ENCODE measurements at regions not wholly inside any gene's neighbourhood (a gene's known extent, or its start where the extent isn't known, plus 50 kb on each side); places are given as distances from the start of the nearest gene placed in this dataset.

DNA sequence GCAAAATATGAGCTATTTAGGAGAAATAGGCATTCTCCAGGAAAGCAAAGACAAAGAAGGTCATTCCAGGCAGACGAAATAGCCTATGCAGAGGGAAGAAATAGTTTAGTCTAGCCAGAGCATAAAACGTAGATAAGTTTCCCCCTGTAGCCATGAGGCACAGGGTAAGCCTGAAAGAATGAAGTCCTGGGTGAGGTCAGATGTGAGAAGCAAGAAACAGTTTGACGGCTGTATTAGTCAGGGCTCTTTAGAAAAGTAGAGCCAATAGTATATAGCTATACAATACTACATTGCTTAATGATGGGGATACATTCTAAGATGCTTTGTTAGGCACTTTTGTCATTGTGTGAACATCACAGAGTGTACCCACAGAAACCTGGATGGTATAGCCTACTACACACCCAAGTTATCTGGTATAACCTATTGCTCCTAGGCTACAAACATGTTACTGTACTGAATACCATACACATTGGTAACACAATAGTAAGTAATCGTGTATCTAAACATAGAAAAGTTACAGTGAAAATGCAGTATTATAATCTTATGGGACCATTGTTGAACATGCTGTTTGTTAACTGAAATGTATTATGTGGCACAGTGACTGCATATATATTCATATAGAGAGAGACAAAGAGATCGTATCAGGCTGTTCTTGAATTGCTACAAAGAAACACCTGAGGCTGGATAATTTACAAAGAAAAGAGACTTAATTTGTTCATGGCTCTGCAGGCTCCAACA, 59.3 kb upstream of the WDFY2 start:
- Histone ChIP-seq H3K4me1 (ENCODE audit: control insufficient read depth, insufficient read depth, low read length) (0 out of 2 replicates have a peak, but pooled peaks cover 3% of the 10 kb centered on the region), H3K9ac (ENCODE audit: control insufficient read depth, insufficient read depth, low read length) (no peak overlapping the region), H3K27ac (ENCODE audit: control insufficient read depth, insufficient read depth) (no peak overlapping the region), H4K20me1 (ENCODE audit: control insufficient read depth, insufficient read depth) (no peaks in the 10 kb centered on the region), H3K79me2 (ENCODE audit: control insufficient read depth, insufficient read depth, low read length) (no peaks in the 10 kb centered on the region), H3K36me3 (ENCODE audit: control insufficient read depth in 2 of 2, insufficient read depth in 2 of 2, low read length in 1 of 2) (no peaks in the 10 kb centered on the region), H3K9me3 (replicated peaks; ENCODE audit: control insufficient read depth, insufficient read depth, low read length) (no peaks in the 10 kb centered on the region), H3K4me3 (no peak overlapping the region), H2AFZ (ENCODE audit: control insufficient read depth, low read depth, low read length) (no peak overlapping the region), H3K27me3 (replicated peaks in 1 of 2; ENCODE audit: control insufficient read depth in 2 of 2, insufficient read depth in 2 of 2, low read length in 1 of 2) (no peaks in the 10 kb centered on the region), H3K4me2 (ENCODE audit: control insufficient read depth, insufficient read depth) (no peak overlapping the region)
- ChIA-PET POLR2A (interaction anchor here (0.7 kb wide), 1 partner anchor 118 kb away, joined by 3 read pairs; no protein-coding TSS in a partner anchor), SMC1A (ENCODE audit: uncharacterized antibody, unreplicated experiment) (interaction anchor here (0.7 to 2.1 kb wide), 4 partner anchors 11 to 197 kb away, joined by 3 to 4 read pairs (median 3); no protein-coding TSS in a partner anchor), RAD21 (ENCODE audit: unreplicated experiment) (no interaction called here), CTCF (interaction anchor here (1.4 kb wide), 1 partner anchor 10 kb away, joined by 4 read pairs; no protein-coding TSS in a partner anchor)
- DNase-seq (ENCODE audit: low read depth, low spot score): no peak
- no peak for ATAC-seq
- WGBS (ENCODE audit: insufficient coverage, insufficient replicate concordance, low lambda C conversion rate, missing lambda C conversion rate): 51% methylated on average over 5 of the region's 5 CpGs
- intact Hi-C loops (cut with micrococcal nuclease; ENCODE audit: unreplicated experiment) (no loop called here), in situ Hi-C loops (cut with MboI) (no loop called here)
- no peak for FAIRE-seq
- no TSS peak for BruUV-seq (replicated peaks)
- TF ChIP-seq PAX8 (IDR thresholded peaks at IDR 0.05): no peak
- TF ChIP-seq, protein P1, sequence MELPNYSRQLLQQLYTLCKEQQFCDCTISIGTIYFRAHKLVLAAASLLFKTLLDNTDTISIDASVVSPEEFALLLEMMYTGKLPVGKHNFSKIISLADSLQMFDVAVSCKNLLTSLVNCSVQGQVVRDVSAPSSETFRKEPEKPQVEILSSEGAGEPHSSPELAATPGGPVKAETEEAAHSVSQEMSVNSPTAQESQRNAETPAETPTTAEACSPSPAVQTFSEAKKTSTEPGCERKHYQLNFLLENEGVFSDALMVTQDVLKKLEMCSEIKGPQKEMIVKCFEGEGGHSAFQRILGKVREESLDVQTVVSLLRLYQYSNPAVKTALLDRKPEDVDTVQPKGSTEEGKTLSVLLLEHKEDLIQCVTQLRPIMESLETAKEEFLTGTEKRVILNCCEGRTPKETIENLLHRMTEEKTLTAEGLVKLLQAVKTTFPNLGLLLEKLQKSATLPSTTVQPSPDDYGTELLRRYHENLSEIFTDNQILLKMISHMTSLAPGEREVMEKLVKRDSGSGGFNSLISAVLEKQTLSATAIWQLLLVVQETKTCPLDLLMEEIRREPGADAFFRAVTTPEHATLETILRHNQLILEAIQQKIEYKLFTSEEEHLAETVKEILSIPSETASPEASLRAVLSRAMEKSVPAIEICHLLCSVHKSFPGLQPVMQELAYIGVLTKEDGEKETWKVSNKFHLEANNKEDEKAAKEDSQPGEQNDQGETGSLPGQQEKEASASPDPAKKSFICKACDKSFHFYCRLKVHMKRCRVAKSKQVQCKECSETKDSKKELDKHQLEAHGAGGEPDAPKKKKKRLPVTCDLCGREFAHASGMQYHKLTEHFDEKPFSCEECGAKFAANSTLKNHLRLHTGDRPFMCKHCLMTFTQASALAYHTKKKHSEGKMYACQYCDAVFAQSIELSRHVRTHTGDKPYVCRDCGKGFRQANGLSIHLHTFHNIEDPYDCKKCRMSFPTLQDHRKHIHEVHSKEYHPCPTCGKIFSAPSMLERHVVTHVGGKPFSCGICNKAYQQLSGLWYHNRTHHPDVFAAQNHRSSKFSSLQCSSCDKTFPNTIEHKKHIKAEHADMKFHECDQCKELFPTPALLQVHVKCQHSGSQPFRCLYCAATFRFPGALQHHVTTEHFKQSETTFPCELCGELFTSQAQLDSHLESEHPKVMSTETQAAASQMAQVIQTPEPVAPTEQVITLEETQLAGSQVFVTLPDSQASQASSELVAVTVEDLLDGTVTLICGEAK (IDR thresholded peaks at IDR 0.05; ENCODE audit: borderline replicate concordance): no peak
- TF ChIP-seq, protein P2, sequence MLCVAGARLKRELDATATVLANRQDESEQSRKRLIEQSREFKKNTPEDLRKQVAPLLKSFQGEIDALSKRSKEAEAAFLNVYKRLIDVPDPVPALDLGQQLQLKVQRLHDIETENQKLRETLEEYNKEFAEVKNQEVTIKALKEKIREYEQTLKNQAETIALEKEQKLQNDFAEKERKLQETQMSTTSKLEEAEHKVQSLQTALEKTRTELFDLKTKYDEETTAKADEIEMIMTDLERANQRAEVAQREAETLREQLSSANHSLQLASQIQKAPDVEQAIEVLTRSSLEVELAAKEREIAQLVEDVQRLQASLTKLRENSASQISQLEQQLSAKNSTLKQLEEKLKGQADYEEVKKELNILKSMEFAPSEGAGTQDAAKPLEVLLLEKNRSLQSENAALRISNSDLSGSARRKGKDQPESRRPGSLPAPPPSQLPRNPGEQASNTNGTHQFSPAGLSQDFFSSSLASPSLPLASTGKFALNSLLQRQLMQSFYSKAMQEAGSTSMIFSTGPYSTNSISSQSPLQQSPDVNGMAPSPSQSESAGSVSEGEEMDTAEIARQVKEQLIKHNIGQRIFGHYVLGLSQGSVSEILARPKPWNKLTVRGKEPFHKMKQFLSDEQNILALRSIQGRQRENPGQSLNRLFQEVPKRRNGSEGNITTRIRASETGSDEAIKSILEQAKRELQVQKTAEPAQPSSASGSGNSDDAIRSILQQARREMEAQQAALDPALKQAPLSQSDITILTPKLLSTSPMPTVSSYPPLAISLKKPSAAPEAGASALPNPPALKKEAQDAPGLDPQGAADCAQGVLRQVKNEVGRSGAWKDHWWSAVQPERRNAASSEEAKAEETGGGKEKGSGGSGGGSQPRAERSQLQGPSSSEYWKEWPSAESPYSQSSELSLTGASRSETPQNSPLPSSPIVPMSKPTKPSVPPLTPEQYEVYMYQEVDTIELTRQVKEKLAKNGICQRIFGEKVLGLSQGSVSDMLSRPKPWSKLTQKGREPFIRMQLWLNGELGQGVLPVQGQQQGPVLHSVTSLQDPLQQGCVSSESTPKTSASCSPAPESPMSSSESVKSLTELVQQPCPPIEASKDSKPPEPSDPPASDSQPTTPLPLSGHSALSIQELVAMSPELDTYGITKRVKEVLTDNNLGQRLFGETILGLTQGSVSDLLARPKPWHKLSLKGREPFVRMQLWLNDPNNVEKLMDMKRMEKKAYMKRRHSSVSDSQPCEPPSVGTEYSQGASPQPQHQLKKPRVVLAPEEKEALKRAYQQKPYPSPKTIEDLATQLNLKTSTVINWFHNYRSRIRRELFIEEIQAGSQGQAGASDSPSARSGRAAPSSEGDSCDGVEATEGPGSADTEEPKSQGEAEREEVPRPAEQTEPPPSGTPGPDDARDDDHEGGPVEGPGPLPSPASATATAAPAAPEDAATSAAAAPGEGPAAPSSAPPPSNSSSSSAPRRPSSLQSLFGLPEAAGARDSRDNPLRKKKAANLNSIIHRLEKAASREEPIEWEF (IDR thresholded peaks at IDR 0.05; ENCODE audit: insufficient replicate concordance, low read depth, low read length): no peak
- no peak for TF ChIP-seq FOXM1 (IDR thresholded peaks at IDR 0.05; ENCODE audit: low read depth, low read length)
- TF ChIP-seq, protein P3, sequence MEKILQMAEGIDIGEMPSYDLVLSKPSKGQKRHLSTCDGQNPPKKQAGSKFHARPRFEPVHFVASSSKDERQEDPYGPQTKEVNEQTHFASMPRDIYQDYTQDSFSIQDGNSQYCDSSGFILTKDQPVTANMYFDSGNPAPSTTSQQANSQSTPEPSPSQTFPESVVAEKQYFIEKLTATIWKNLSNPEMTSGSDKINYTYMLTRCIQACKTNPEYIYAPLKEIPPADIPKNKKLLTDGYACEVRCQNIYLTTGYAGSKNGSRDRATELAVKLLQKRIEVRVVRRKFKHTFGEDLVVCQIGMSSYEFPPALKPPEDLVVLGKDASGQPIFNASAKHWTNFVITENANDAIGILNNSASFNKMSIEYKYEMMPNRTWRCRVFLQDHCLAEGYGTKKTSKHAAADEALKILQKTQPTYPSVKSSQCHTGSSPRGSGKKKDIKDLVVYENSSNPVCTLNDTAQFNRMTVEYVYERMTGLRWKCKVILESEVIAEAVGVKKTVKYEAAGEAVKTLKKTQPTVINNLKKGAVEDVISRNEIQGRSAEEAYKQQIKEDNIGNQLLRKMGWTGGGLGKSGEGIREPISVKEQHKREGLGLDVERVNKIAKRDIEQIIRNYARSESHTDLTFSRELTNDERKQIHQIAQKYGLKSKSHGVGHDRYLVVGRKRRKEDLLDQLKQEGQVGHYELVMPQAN (conservative IDR thresholded peaks at IDR 0.05): no peak
- TF ChIP-seq DPF2 (IDR thresholded peaks at IDR 0.05): no peak
- TF ChIP-seq POLR2AphosphoS5 (IDR thresholded peaks at IDR 0.05; ENCODE audit: low read length): no peak
- TF ChIP-seq CHD1 (IDR thresholded peaks at IDR 0.05; ENCODE audit: low read depth, low read length): no peak
- no peak for TF ChIP-seq MXI1 (IDR thresholded peaks at IDR 0.05; ENCODE audit: low read depth, low read length)
- TF ChIP-seq SREBF2 (IDR thresholded peaks at IDR 0.05; ENCODE audit: low read length): no peak
- no peak for TF ChIP-seq POU2F2 (IDR thresholded peaks at IDR 0.05; ENCODE audit: borderline replicate concordance, low read depth, low read length)
- TF ChIP-seq ATF7 (IDR thresholded peaks at IDR 0.05; ENCODE audit: low read depth): no peak

Data from GM12878 (cell line).